SK-N-DZ (cell line): ENCODE measurements at regions not wholly inside any gene's neighbourhood (a gene's known extent, or its start where the extent isn't known, plus 50 kb on each side); places are given as distances from the start of the nearest gene placed in this dataset.

Experiments
- DNase-seq: peaks from one replicate; pipeline ENCODE4 v3.0.0-alpha.2; 2015; ENCODE audit warnings: low spot score

DNA sequence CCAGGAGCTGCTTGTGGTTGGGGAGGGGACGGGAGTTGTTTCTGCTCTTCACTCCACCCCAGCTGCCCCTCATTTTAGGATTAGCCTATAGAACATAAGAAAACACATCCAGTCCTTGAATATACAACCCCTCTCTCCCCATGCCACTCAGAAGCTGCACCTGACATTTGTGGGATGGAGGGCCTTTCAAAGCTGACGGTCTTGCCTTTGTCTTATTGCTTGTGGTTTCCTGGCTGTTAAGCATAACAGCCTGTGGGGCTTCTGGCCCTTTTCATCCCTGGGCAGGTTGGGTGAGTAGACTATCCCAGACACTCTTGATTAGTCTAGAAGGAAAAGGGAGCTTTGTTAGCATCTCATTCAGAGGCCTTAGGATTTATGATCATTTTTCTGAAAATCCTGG is 407.6 kb upstream of the BOD1L1 start:
- DNase-seq = no peak

- no peak for DNase-seq
Measured at GRCh38 chr4:14043203-14043602, 415.7 kb upstream of the BOD1L1 start.

DNA sequence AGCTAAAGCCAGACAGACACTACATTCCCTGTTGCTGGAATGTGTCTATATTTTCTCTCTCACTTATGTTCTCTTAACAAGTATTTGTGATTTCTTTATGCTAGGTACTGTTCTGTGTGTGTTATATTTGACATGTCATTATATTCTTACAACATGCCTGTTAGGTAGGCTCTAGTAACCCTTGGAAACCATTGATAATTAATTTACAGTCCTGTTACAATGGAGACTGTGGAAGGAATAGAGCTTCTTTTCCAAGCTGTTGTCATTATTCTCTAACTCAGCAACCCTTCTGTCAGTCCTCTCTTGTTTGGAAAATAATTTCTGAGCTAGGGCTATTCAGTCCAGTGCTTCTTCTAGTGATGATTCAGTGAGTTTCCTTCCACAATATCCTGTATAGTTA is 419.1 kb upstream of the BOD1L1 start:
- no peak for DNase-seq

DNA sequence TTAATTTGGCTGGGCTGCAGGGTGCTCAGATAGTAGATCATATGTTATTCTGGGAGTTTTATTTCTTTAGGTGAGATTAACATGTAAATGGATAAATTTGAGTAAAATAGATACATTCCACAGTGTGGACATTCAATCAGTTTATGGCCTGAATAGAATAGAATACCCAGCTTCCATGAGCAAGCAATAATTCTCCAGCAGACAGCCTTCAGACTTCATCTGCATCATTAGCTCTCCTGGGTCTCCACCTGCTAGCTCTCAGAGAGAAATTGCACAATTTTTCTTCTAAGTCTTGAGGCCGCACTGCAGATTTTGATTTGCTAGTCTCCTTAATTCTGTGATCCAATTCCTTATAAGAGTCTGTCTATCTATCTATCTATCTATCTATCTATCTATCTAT is 420.3 kb upstream of the BOD1L1 start:
- no peak for DNase-seq

GRCh38 chr4:14049946-14050345 is 422.4 kb upstream of the BOD1L1 start:
- DNase-seq = no peak

DNA sequence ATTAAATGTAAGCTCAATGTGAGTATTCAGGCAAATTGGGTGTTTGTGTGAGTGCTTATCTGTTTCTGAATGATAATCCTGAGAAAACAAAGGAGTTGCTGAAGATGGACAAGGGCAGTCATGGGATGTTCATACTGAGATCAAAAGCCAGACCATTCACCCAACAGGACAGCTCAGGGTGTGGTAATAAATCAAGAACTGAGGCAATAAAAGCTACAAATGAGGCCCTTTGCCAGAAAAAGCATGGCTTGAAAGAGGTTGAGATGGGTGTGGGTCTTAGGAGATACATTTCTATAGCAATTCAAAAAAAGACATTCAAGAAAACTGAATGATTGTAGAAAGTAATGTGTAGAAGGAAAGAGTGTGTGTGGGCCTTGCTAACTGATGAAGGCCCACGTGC is 425.8 kb upstream of the BOD1L1 start:
- DNase-seq = no peak

- DNase-seq = no peak
Measured at GRCh38 chr4:14054391-14054790, 426.9 kb upstream of the BOD1L1 start.

GRCh38 chr4:14059006-14059405 is 431.5 kb upstream of the BOD1L1 start:
- DNase-seq = no peak

- no peak for DNase-seq
Measured at GRCh38 chr4:14064984-14065383, 437.5 kb upstream of the BOD1L1 start.

DNA sequence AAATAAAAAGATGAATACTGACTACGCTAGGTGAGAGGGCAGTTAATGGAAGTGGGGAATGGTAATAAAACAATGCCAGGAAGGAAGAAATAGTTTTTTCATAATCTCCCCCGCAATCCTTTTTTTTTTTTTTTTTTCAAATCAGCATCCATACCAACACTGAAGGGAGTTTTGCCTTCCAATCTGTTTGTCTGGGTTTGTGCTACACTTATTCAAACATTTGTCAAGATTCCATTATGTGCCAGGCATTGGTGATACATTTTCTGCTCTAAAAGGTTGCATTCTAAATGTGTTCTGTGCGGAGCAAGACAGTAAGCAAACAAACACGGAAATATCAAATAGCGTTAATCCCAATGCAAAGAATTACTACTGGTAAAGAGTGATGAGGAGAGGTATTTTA is 437.9 kb upstream of the BOD1L1 start:
- DNase-seq = no peak

GRCh38 chr4:14066979-14067378 is 439.5 kb upstream of the BOD1L1 start:
- peak; percentile 82 for DNase-seq

- peak; percentile 28 for DNase-seq
Measured at GRCh38 chr4:14069886-14070285, 442.4 kb upstream of the BOD1L1 start.

- DNase-seq = no peak
Measured at GRCh38 chr4:14070289-14070880, 442.9 kb upstream of the BOD1L1 start.

GRCh38 chr4:14072506-14072905 is 445.0 kb upstream of the BOD1L1 start:
- no peak for DNase-seq

GRCh38 chr4:14076776-14077175 is 449.3 kb upstream of the BOD1L1 start:
- no peak for DNase-seq

GRCh38 chr4:14078326-14078725 is 450.8 kb upstream of the BOD1L1 start:
- DNase-seq = no peak

GRCh38 chr4:14079601-14080000 is 452.1 kb upstream of the BOD1L1 start:
- DNase-seq = no peak

DNA sequence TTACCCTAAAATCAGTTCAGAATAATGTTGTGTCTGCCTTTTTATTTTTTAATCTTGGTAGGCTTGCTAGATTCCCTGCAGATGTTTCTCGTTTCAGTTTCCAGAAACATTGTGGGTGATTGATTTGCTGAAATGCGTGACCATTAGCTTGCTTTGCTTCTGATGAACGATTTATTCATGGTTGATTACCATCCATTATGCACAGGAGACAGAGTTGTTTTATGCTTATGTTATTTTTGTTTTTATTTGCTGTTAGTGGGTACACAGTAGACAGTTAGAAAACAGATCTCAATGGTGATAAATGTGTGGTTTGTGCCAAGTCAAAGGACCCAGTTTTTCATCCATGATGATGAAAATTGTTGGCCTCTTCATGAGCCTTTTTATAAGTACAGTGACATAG is 455.6 kb upstream of the BOD1L1 start:
- no peak for DNase-seq

- no peak for DNase-seq
Measured at GRCh38 chr4:14084598-14084997, 457.1 kb upstream of the BOD1L1 start.

DNA sequence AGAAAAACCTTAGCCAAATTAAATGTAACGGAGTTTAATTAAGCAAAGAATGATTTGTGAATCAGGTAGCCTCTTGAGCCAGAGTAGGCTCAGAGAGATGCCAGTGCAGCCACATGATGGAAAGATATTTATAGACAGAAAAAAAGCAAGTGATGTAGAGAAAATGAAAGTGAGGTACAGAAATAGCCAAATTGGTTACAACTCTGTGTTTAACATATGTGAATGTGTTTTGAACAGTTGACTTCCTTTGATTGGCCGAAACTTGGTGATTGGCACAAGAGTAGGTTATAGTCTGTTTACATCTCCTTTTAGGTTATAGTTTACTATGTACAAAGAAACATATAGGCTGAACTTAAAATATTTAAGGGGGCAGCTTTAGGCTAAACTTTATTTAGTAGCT is 459.9 kb upstream of the BOD1L1 start:
- DNase-seq = no peak

DNA sequence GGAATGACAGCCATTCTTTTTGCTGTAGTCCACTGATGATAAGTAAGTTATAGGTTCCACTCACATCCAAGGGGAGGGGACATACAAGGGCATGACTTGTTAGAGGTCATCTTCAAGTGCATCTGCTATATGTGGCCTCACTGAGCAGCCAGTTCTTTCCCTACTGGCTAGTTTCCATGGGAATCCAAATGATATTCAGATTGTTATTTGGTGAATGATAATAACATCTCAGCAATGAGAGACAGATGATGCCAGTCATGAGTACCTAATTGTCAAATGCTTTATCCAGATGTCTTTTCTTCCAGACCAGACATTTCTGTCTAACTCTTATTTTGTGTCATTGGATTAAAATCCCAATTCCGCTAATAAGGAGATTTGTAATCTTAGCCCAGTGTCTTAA is 460.4 kb upstream of the BOD1L1 start:
- no peak for DNase-seq

DNA sequence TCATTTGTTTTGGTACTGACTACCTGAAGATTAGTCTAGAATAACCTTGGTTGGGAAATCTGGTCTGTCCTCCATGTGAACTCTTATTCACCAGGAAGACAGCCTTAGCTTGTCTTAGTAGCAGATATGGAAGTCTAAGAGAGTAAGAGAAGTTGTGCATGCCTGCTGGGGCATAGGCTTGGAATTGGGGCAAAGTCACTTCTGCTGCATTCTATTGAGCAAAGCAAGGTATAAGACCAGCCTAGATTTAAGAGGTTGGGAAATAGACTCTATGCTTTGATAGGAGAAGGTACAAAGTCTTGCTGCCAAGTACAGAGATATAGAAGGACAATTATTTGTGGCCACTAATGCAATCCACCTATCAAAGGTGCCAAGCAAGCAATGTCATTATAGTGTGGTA is 464.0 kb upstream of the BOD1L1 start:
- no peak for DNase-seq

DNA sequence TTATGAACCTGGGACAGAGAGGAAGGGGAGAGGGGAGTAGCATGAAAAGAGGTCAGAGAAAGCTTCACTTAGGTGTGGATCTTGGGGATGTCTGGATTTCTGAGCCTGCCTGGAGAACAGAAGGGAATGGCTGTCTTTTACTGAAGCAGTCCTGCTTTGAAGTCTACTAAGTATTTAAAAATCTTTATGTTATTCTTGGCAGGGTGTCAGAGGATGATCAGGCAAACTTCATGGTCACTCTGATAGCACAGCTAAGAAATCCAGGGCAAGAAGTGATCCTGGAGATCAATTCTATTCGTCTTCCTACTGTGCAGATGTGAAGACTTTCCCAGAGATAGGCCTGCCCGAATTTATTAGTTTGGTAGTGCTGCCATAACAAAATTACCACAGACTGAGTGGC is 464.4 kb upstream of the BOD1L1 start:
- DNase-seq = no peak

DNA sequence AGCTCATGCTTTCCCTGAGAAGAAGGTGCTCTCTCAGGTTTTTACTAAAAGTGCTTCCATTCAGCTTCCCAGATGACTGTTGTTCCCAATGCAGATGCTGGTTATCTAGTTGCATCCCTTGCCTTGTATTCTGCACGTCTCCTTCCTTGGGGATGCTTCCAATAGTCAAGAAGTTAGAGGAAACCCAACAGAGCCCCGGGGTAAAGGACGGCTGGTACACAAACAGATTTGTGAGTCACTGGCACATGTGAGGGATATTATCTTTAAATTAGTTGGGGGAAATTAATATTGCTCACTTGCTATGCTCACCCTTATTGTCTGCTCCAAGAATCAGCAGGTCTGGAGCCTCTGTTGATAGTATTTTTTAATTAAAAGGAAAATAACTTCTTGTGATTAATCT is 465.2 kb upstream of the BOD1L1 start:
- DNase-seq = no peak
